ENCODE measurements at regions not wholly inside any gene's neighbourhood (a gene's known extent, or its start where the extent isn't known, plus 50 kb on each side); places are given as distances from the start of the nearest gene placed in this dataset.

- no peak for DNase-seq (ENCODE audit: low spot score)
These were observed 102.8 kb upstream of the MBL2 start for GRCh38 chr10:52875336-52875735.

- no peak for DNase-seq (ENCODE audit: low spot score)
These were observed 102.0 kb upstream of the MBL2 start for GRCh38 chr10:52874581-52874980.

- DNase-seq (ENCODE audit: low spot score): no peak
These were observed 98.7 kb upstream of the MBL2 start for GRCh38 chr10:52871191-52871843.

GRCh38 chr10:52870562-52870961 is 98.0 kb upstream of the MBL2 start:
- DNase-seq (ENCODE audit: low spot score): no peak

- DNase-seq (ENCODE audit: low spot score): no peak
These were observed 97.3 kb upstream of the MBL2 start for GRCh38 chr10:52869864-52870263.

GRCh38 chr10:52865213-52865612 is 92.6 kb upstream of the MBL2 start:
- no peak for DNase-seq (ENCODE audit: low spot score)

- DNase-seq (ENCODE audit: low spot score): peak; percentile 86
These were observed 91.9 kb upstream of the MBL2 start for GRCh38 chr10:52864201-52865106.

GRCh38 chr10:52858722-52859121 is 86.1 kb upstream of the MBL2 start:
- no peak for DNase-seq (ENCODE audit: low spot score)

- DNase-seq (ENCODE audit: low spot score): no peak
These were observed 83.2 kb upstream of the MBL2 start for GRCh38 chr10:52855546-52856325.

- no peak for DNase-seq (ENCODE audit: low spot score)
These were observed 81.1 kb upstream of the MBL2 start for GRCh38 chr10:52853704-52854103.

GRCh38 chr10:52836816-52837215 is 64.2 kb upstream of the MBL2 start:
- no peak for DNase-seq (ENCODE audit: low spot score)
